Hepatocyte (in vitro differentiated cells): ENCODE measurements at regions not wholly inside any gene's neighbourhood (a gene's known extent, or its start where the extent isn't known, plus 50 kb on each side); places are given as distances from the start of the nearest gene placed in this dataset.

ENCODE experiments used
- DNase-seq: peaks from one replicate; pipeline ENCODE4 v3.0.0-alpha.2; 2016; ENCODE audit warnings: low spot score
- H2AFZ ChIP-seq: fragments of 200-600 bp; sonication (generic); 2 replicates; pipeline ENCODE4 v1.6.0; 2016; ENCODE audit warnings: antibody characterized with exemption, mild to moderate bottlenecking
- H3K27ac ChIP-seq: fragments of 200-600 bp; sonication (generic); 2 replicates; pipeline ENCODE4 v1.5.1; 2016; ENCODE audit warnings: mild to moderate bottlenecking
- H3K27me3 ChIP-seq: fragments of 200-600 bp; sonication (generic); 2 replicates; pipeline ENCODE4 v1.6.1; 2016
- H3K36me3 ChIP-seq: fragments of 200-600 bp; sonication (generic); replicated peaks from 2 replicates; pipeline ENCODE4 v1.5.1; 2016; ENCODE audit warnings: low read depth; ENCODE audit not compliant: insufficient read depth
- H3K4me1 ChIP-seq: fragments of 200-600 bp; sonication (generic); 2 replicates; pipeline ENCODE4 v1.5.1; 2016; ENCODE audit warnings: mild to moderate bottlenecking, moderate library complexity; ENCODE audit not compliant: insufficient read depth
- H3K4me2 ChIP-seq: fragments of 200-600 bp; sonication (generic); 2 replicates; pipeline ENCODE4 v1.6.0; 2016
- H3K4me3 ChIP-seq: fragments of 200-600 bp; sonication (generic); 2 replicates; pipeline ENCODE4 v1.5.1; 2016; ENCODE audit warnings: mild to moderate bottlenecking
- H3K79me2 ChIP-seq: fragments of 200-600 bp; sonication (generic); 2 replicates; pipeline ENCODE4 v1.6.0; 2017; ENCODE audit warnings: mild to moderate bottlenecking
- H3K9me2 ChIP-seq: fragments of 200-600 bp; sonication (generic); replicated peaks from 2 replicates; pipeline ENCODE4 v1.6.0; 2017; ENCODE audit warnings: mild to moderate bottlenecking; ENCODE audit not compliant: insufficient read depth
- H3K9me3 ChIP-seq: fragments of 200-600 bp; sonication (generic); 2 replicates; pipeline ENCODE4 v1.5.1; 2016; ENCODE audit warnings: low read depth, mild to moderate bottlenecking
- H4K20me1 ChIP-seq: fragments of 200-600 bp; sonication (generic); 2 replicates; pipeline ENCODE4 v1.6.0; 2016; ENCODE audit warnings: mild to moderate bottlenecking; ENCODE audit not compliant: insufficient read depth, poor library complexity, severe bottlenecking
- CTCF ChIP-seq: fragments of 200-600 bp; sonication (generic); IDR thresholded peaks from 2 replicates; pipeline ENCODE4 v1.5.1; 2016; ENCODE audit warnings: antibody characterized with exemption, mild to moderate bottlenecking; ENCODE audit not compliant: poor library complexity
- EZH2 ChIP-seq: fragments of 200-600 bp; sonication (generic); IDR thresholded peaks from 2 replicates; pipeline ENCODE4 v1.6.1; 2016; ENCODE audit warnings: antibody characterized with exemption, mild to moderate bottlenecking, borderline replicate concordance
- EZH2phosphoT487 ChIP-seq: fragments of 200-600 bp; sonication (generic); IDR thresholded peaks from one replicate; pipeline ENCODE4 v1.6.1; 2018; ENCODE audit warnings: antibody characterized with exemption, mild to moderate bottlenecking, low read depth, moderate library complexity; ENCODE audit not compliant: unreplicated experiment, severe bottlenecking
- WGBS: methylation state at CpG from one replicate; pipeline ENCODE4 v1.1.6; 2016; ENCODE audit warnings: low lambda C conversion rate; ENCODE audit errors: missing lambda C conversion rate; 5-methylcytosine and 5-hydroxymethylcytosine counted together

DNA sequence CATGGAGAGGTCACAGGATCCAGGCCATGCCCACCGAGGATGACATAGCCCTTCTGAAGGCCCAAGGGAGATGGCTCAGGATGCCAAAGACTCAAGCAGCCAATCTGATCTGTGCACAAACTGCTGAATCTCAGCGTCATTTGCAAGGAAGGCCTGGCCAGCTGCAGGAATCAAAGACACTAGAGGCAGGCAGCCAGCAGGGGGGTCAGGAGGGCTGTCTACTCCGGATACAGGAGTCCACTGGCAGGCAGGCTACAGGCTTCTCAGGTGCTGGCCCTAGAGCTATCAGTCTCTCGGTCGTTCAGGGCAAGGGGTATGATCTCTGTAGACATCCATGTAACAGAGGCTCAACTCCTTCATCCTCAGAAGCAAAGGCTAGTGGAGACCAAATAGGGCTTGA lies 1735.3 kb downstream of the TP53TG3F start:
- no peaks in the 10 kb centered on the region for H3K4me1 ChIP-seq
- no peak overlapping the region for H3K27ac ChIP-seq
- no peak overlapping the region for H3K4me3 ChIP-seq
- H4K20me1 ChIP-seq: no peaks in the 10 kb centered on the region
- no peak overlapping the region for H2AFZ ChIP-seq
- H3K9me3 ChIP-seq: no peaks in the 10 kb centered on the region
- TF ChIP-seq EZH2phosphoT487: no peak
- no peak for TF ChIP-seq EZH2
- no peak for TF ChIP-seq CTCF
- H3K36me3 ChIP-seq: no peaks in the 10 kb centered on the region
- 78% methylated on average over 5 of the region's 5 CpGs for WGBS
- DNase-seq: no peak
- no peaks in the 10 kb centered on the region for H3K9me2 ChIP-seq
- no peaks in the 10 kb centered on the region for H3K79me2 ChIP-seq
- no peak overlapping the region for H3K4me2 ChIP-seq
- no peaks in the 10 kb centered on the region for H3K27me3 ChIP-seq

DNA sequence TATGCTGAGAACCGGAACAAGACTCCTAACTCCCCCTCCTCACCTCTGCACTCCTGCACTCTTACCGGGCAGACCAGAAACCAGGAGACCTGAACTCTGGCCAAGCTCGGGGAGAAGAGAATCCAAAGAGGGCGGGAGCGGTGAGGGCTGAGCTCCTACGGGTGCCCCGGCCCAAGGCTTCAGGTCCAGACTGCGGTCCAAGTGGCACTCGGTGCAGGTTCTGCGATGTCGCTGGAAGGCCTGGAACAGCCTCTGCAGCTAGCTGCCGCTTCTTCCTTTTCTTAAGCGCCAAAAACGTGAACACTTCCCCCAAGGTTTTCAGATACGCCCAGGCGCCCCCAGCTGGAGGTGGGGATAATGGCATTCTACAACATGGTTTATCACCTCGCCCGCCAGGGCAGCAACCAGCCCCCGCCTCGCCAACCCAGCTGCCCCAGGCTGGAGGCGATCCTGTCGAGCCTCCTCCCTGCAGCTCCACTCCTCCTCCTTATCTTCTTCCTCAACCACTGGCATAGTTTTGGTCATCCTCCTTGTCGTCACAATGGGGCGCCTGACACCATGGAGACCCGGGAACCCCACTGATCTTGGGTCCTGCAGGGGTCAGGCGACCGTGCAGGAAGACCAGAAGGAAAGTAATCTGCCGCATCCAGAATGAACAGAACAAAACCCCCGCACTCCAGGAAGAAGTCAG lies 1735.9 kb downstream of the TP53TG3F start:
- Histone ChIP-seq H3K27me3 (no peaks in the 10 kb centered on the region), H3K27ac (no peak overlapping the region), H2AFZ (no peak overlapping the region), H3K4me1 (no peaks in the 10 kb centered on the region), H3K79me2 (no peaks in the 10 kb centered on the region), H3K9me2 (no peaks in the 10 kb centered on the region), H3K4me2 (no peak overlapping the region), H3K4me3 (no peak overlapping the region), H3K36me3 (no peaks in the 10 kb centered on the region), H3K9me3 (no peaks in the 10 kb centered on the region), H4K20me1 (no peaks in the 10 kb centered on the region)
- no peak for TF ChIP-seq EZH2
- no peak for TF ChIP-seq EZH2phosphoT487
- no peak for TF ChIP-seq CTCF
- 85% methylated on average over 29 of the region's 29 CpGs for WGBS
- DNase-seq: no peak

- no peaks in the 10 kb centered on the region for H3K27me3 ChIP-seq
- H3K9me2 ChIP-seq: no peaks in the 10 kb centered on the region
- H3K27ac ChIP-seq: no peak overlapping the region
- no peak for DNase-seq
- H4K20me1 ChIP-seq: no peaks in the 10 kb centered on the region
- no peaks in the 10 kb centered on the region for H3K36me3 ChIP-seq
- WGBS: 89% methylated on average over 15 of the region's 15 CpGs
- no peaks in the 10 kb centered on the region for H3K9me3 ChIP-seq
- TF ChIP-seq CTCF (no peak), EZH2phosphoT487 (no peak), EZH2 (no peak)
- no peak overlapping the region for H3K4me2 ChIP-seq
- no peaks in the 10 kb centered on the region for H3K4me1 ChIP-seq
- no peak overlapping the region for H3K4me3 ChIP-seq
- no peak overlapping the region for H2AFZ ChIP-seq
- no peaks in the 10 kb centered on the region for H3K79me2 ChIP-seq
Observed at GRCh38 chr16:35195864-35196216, 1736.4 kb downstream of the TP53TG3F start.

- no peak for DNase-seq
- Histone ChIP-seq H3K36me3 (no peaks in the 10 kb centered on the region), H3K4me1 (no peaks in the 10 kb centered on the region), H3K27me3 (no peaks in the 10 kb centered on the region), H3K9me3 (no peaks in the 10 kb centered on the region), H3K79me2 (no peaks in the 10 kb centered on the region), H3K9me2 (no peaks in the 10 kb centered on the region), H3K27ac (no peak overlapping the region), H2AFZ (no peak overlapping the region), H3K4me2 (no peak overlapping the region), H4K20me1 (no peaks in the 10 kb centered on the region), H3K4me3 (no peak overlapping the region)
- TF ChIP-seq CTCF: no peak
- TF ChIP-seq EZH2phosphoT487: no peak
- TF ChIP-seq EZH2: no peak
- 92% methylated on average over 21 of the region's 21 CpGs for WGBS
Observed at GRCh38 chr16:35196313-35196712, 1736.9 kb downstream of the TP53TG3F start.
